Neutrophil (primary cell): ENCODE measurements at regions not wholly inside any gene's neighbourhood (a gene's known extent, or its start where the extent isn't known, plus 50 kb on each side); places are given as distances from the start of the nearest gene placed in this dataset.

Source experiments
- H3K27ac ChIP-seq: fragments of 200-600 bp; sonication (generic); 2 replicates; pipeline ENCODE4 v1.5.1; 2016; ENCODE audit warnings: mild to moderate bottlenecking, moderate library complexity
- H3K27me3 ChIP-seq: fragments of 200-600 bp; sonication (generic); 2 replicates; pipeline ENCODE4 v1.6.0; 2016; ENCODE audit warnings: mild to moderate bottlenecking
- H3K36me3 ChIP-seq: fragments of 200-600 bp; sonication (generic); 2 replicates; pipeline ENCODE4 v1.5.1; 2017
- H3K4me1 ChIP-seq, 2 experiments: fragments of 200-600 bp in 1 of 2; sonication (generic) in 1 of 2; 1 replicate in 1 of 2; 2 replicates in 1 of 2; pipeline versions ENCODE4 v1.5.1 to v1.6.1; 2013 to 2016; ENCODE audit warnings: low read depth in 1 of 2, low read length in 1 of 2, mild to moderate bottlenecking in 1 of 2, moderate library complexity in 1 of 2; ENCODE audit not compliant: control insufficient read depth in 1 of 2, insufficient read depth in 1 of 2
- H3K4me3 ChIP-seq, 2 experiments: fragments of 200-600 bp in 1 of 2; sonication (generic) in 1 of 2; 1 replicate in 1 of 2; 2 replicates in 1 of 2; pipeline ENCODE4 v1.5.1; 2013 to 2016; ENCODE audit warnings: low read depth in 1 of 2, low read length in 1 of 2, mild to moderate bottlenecking in 1 of 2, moderate library complexity in 1 of 2
- H3K9me3 ChIP-seq: fragments of 200-600 bp; sonication (generic); 2 replicates; pipeline ENCODE4 v1.5.1; 2016
- CTCF ChIP-seq: fragments of 200-600 bp; sonication (generic); IDR thresholded peaks from 2 replicates; pipeline ENCODE4 v1.5.1; 2016; ENCODE audit warnings: antibody characterized with exemption

GRCh38 chr5:2658447-2658846 is 93.0 kb downstream of the IRX2 start:
- TF ChIP-seq CTCF: no peak
- no peak overlapping the region for H3K4me3 ChIP-seq
- no peak overlapping the region for H3K27ac ChIP-seq
- no peaks in the 10 kb centered on the region for H3K36me3 ChIP-seq
- H3K27me3 ChIP-seq: no peaks in the 10 kb centered on the region
- H3K9me3 ChIP-seq: no peaks in the 10 kb centered on the region
- H3K4me1 ChIP-seq: no peaks in the 10 kb centered on the region

GRCh38 chr5:2657151-2657550 is 94.3 kb downstream of the IRX2 start:
- Histone ChIP-seq H3K27ac (no peak overlapping the region), H3K4me1 (no peaks in the 10 kb centered on the region), H3K4me3 (no peak overlapping the region), H3K9me3 (no peaks in the 10 kb centered on the region), H3K36me3 (no peaks in the 10 kb centered on the region), H3K27me3 (no peaks in the 10 kb centered on the region)
- no peak for TF ChIP-seq CTCF

DNA sequence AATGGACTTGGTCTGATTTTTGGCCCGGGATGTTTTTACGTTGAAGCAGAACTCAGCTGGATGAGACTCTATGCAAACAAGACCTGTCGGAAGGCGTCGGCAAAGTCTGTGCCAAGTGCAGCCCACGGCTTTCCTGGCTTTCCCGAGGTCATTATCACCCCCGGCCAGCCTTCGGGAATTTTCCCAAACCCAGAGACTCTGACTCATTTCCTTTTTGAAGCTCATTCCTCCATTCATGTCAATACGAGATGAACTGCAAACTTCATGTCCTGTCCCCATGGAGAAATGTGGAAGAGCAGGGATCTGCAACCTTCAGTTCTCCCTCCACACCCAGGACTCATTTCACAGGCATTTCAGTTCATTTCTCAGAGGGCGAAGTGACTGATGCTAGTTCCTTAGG is 95.3 kb downstream of the IRX2 start:
- Histone ChIP-seq H3K27ac (no peak overlapping the region), H3K9me3 (no peaks in the 10 kb centered on the region), H3K36me3 (no peaks in the 10 kb centered on the region), H3K4me1 (no peaks in the 10 kb centered on the region), H3K27me3 (no peaks in the 10 kb centered on the region), H3K4me3 (no peak overlapping the region)
- TF ChIP-seq CTCF: no peak

GRCh38 chr5:2653991-2654390 is 97.5 kb downstream of the IRX2 start:
- no peak for TF ChIP-seq CTCF
- Histone ChIP-seq H3K36me3 (no peaks in the 10 kb centered on the region), H3K9me3 (no peaks in the 10 kb centered on the region), H3K27ac (no peak overlapping the region), H3K4me3 (no peak overlapping the region), H3K4me1 (no peaks in the 10 kb centered on the region), H3K27me3 (no peaks in the 10 kb centered on the region)

GRCh38 chr5:2651116-2651515 is 100.4 kb downstream of the IRX2 start:
- Histone ChIP-seq H3K27me3 (no peaks in the 10 kb centered on the region), H3K4me3 (no peak overlapping the region), H3K9me3 (no peaks in the 10 kb centered on the region), H3K36me3 (no peaks in the 10 kb centered on the region), H3K4me1 (no peaks in the 10 kb centered on the region), H3K27ac (no peak overlapping the region)
- no peak for TF ChIP-seq CTCF
